ENCODE measurements at regions not wholly inside any gene's neighbourhood (a gene's known extent, or its start where the extent isn't known, plus 50 kb on each side); places are given as distances from the start of the nearest gene placed in this dataset.

GRCh38 chr5:109604758-109605157 lies 85.0 kb upstream of the MAN2A1 start:
- intact Hi-C loops (cut with micrococcal nuclease): no loop called here
- Mint-ChIP-seq H3K36me3 (ENCODE audit: low read depth) (no peaks in the 10 kb centered on the region), H3K27ac (no peak overlapping the region), H3K27me3 (ENCODE audit: low read depth) (no peaks in the 10 kb centered on the region), H3K9me3 (no peaks in the 10 kb centered on the region), H3K4me3 (no peak overlapping the region), H3K4me1 (ENCODE audit: low read depth) (no peaks in the 10 kb centered on the region)
- CTCF ChIA-PET: no interaction called here
- no peak for DNase-seq

- CTCF ChIA-PET: no interaction called here
- Mint-ChIP-seq H3K27ac (no peak overlapping the region), H3K27me3 (ENCODE audit: low read depth) (no peaks in the 10 kb centered on the region), H3K4me3 (no peak overlapping the region), H3K9me3 (no peaks in the 10 kb centered on the region), H3K36me3 (ENCODE audit: low read depth) (no peaks in the 10 kb centered on the region), H3K4me1 (ENCODE audit: low read depth) (no peaks in the 10 kb centered on the region)
- intact Hi-C loops (cut with micrococcal nuclease): no loop called here
- DNase-seq: no peak
Observed at GRCh38 chr5:109601736-109602135, 88.0 kb upstream of the MAN2A1 start.

- Mint-ChIP-seq H3K27ac (no peak overlapping the region), H3K36me3 (ENCODE audit: low read depth) (no peaks in the 10 kb centered on the region), H3K4me3 (no peak overlapping the region), H3K27me3 (ENCODE audit: low read depth) (no peaks in the 10 kb centered on the region), H3K4me1 (ENCODE audit: low read depth) (peaks cover 8% of the 10 kb centered on the region), H3K9me3 (no peaks in the 10 kb centered on the region)
- intact Hi-C loops (cut with micrococcal nuclease): loop anchor here (10.0 kb wide), 1 partner anchor 737 kb away; no protein-coding TSS in a partner anchor
- DNase-seq: no peak
- CTCF ChIA-PET: no interaction called here
Observed at GRCh38 chr5:109597893-109598292, 91.8 kb upstream of the MAN2A1 start.

- Mint-ChIP-seq H3K9me3 (no peaks in the 10 kb centered on the region), H3K36me3 (ENCODE audit: low read depth) (no peaks in the 10 kb centered on the region)
- CTCF ChIA-PET: no interaction called here
Observed at GRCh38 chr5:109594217-109594616, 95.5 kb upstream of the MAN2A1 start.

GRCh38 chr5:109590799-109591198 lies 98.9 kb upstream of the MAN2A1 start:
- Mint-ChIP-seq H3K4me3 (no peak overlapping the region), H3K4me1 (ENCODE audit: low read depth) (peaks cover 13% of the 10 kb centered on the region)

More at GRCh38 chr5:109594217-109594616, 95.5 kb upstream of the MAN2A1 start:
- Mint-ChIP-seq H3K4me1 (ENCODE audit: low read depth) (peaks cover 13% of the 10 kb centered on the region), H3K4me3 (no peak overlapping the region), H3K27me3 (ENCODE audit: low read depth) (no peaks in the 10 kb centered on the region), H3K27ac (no peak overlapping the region)
- DNase-seq: no peak
- intact Hi-C loops (cut with micrococcal nuclease): loop anchor here (10.0 kb wide), 1 partner anchor 741 kb away; no protein-coding TSS in a partner anchor

GRCh38 chr5:109589986-109590385 lies 99.7 kb upstream of the MAN2A1 start:
- CTCF ChIA-PET: no interaction called here
- H3K9me3 Mint-ChIP-seq: no peaks in the 10 kb centered on the region
- DNase-seq: peak; percentile 11
- peaks cover 13% of the 10 kb centered on the region for H3K4me1 Mint-ChIP-seq (ENCODE audit: low read depth)
- H3K27me3 Mint-ChIP-seq (ENCODE audit: low read depth): peaks cover 1% of the 10 kb centered on the region
- no peak overlapping the region for H3K27ac Mint-ChIP-seq
- intact Hi-C loops (cut with micrococcal nuclease): loop anchor here (1.0 to 10.0 kb wide), 3 partner anchors 98 to 1035 kb away; no protein-coding TSS in a partner anchor
- H3K36me3 Mint-ChIP-seq (ENCODE audit: low read depth): no peaks in the 10 kb centered on the region
- no peak overlapping the region for H3K4me3 Mint-ChIP-seq

More at GRCh38 chr5:109590799-109591198, 98.9 kb upstream of the MAN2A1 start:
- intact Hi-C loops (cut with micrococcal nuclease): loop anchor here (1.0 to 10.0 kb wide), 3 partner anchors 98 to 1035 kb away; no protein-coding TSS in a partner anchor
- no peak overlapping the region for H3K27ac Mint-ChIP-seq
- H3K36me3 Mint-ChIP-seq (ENCODE audit: low read depth): no peaks in the 10 kb centered on the region
- H3K27me3 Mint-ChIP-seq (ENCODE audit: low read depth): no peaks in the 10 kb centered on the region
- no peaks in the 10 kb centered on the region for H3K9me3 Mint-ChIP-seq
- DNase-seq: no peak
- CTCF ChIA-PET: interaction anchor here (0.6 to 1.1 kb wide), 2 partner anchors 98 to 950 kb away, joined by 3 read pairs; no protein-coding TSS in a partner anchor

- intact Hi-C loops (cut with micrococcal nuclease): no loop called here
- CTCF ChIA-PET: no interaction called here
- Mint-ChIP-seq H3K27me3 (ENCODE audit: low read depth) (peaks cover 1% of the 10 kb centered on the region), H3K27ac (no peak overlapping the region), H3K4me1 (ENCODE audit: low read depth) (peaks cover 8% of the 10 kb centered on the region), H3K4me3 (no peak overlapping the region), H3K36me3 (ENCODE audit: low read depth) (no peaks in the 10 kb centered on the region), H3K9me3 (no peaks in the 10 kb centered on the region)
- no peak for DNase-seq
Observed at GRCh38 chr5:109589239-109589638, 100.5 kb upstream of the MAN2A1 start.

GRCh38 chr5:109588281-109589035 lies 101.3 kb upstream of the MAN2A1 start:
- DNase-seq: no peak
- peaks cover 1% of the 10 kb centered on the region for H3K27me3 Mint-ChIP-seq (ENCODE audit: low read depth)
- intact Hi-C loops (cut with micrococcal nuclease): no loop called here
- peaks cover 5% of the 10 kb centered on the region for H3K4me1 Mint-ChIP-seq (ENCODE audit: low read depth)
- CTCF ChIA-PET: no interaction called here
- no peaks in the 10 kb centered on the region for H3K36me3 Mint-ChIP-seq (ENCODE audit: low read depth)
- H3K9me3 Mint-ChIP-seq: no peaks in the 10 kb centered on the region
- H3K4me3 Mint-ChIP-seq: no peak overlapping the region
- H3K27ac Mint-ChIP-seq: no peak overlapping the region

- H3K27me3 Mint-ChIP-seq (ENCODE audit: low read depth): peaks cover 1% of the 10 kb centered on the region
- DNase-seq: no peak
- H3K9me3 Mint-ChIP-seq: no peaks in the 10 kb centered on the region
- no peak overlapping the region for H3K4me3 Mint-ChIP-seq
- H3K4me1 Mint-ChIP-seq (ENCODE audit: low read depth): peaks cover 3% of the 10 kb centered on the region
- H3K27ac Mint-ChIP-seq: no peak overlapping the region
- CTCF ChIA-PET: no interaction called here
- H3K36me3 Mint-ChIP-seq (ENCODE audit: low read depth): no peaks in the 10 kb centered on the region
- intact Hi-C loops (cut with micrococcal nuclease): no loop called here
Observed at GRCh38 chr5:109584986-109585599, 104.6 kb upstream of the MAN2A1 start.

- DNase-seq: no peak
- Mint-ChIP-seq H3K36me3 (ENCODE audit: low read depth) (no peaks in the 10 kb centered on the region), H3K27ac (no peak overlapping the region), H3K4me1 (ENCODE audit: low read depth) (no peaks in the 10 kb centered on the region), H3K4me3 (no peak overlapping the region), H3K9me3 (no peaks in the 10 kb centered on the region), H3K27me3 (ENCODE audit: low read depth) (no peaks in the 10 kb centered on the region)
- intact Hi-C loops (cut with micrococcal nuclease): no loop called here
- CTCF ChIA-PET: interaction anchor here (1.3 kb wide), 1 partner anchor 108 kb away, joined by 3 read pairs; no protein-coding TSS in a partner anchor
Observed at GRCh38 chr5:109580225-109580624, 109.5 kb upstream of the MAN2A1 start.

- intact Hi-C loops (cut with micrococcal nuclease): no loop called here
- CTCF ChIA-PET: no interaction called here
- H3K27me3 Mint-ChIP-seq (ENCODE audit: low read depth): no peaks in the 10 kb centered on the region
- H3K4me1 Mint-ChIP-seq (ENCODE audit: low read depth): no peaks in the 10 kb centered on the region
- no peak overlapping the region for H3K27ac Mint-ChIP-seq
- no peak for DNase-seq
- no peaks in the 10 kb centered on the region for H3K9me3 Mint-ChIP-seq
- H3K4me3 Mint-ChIP-seq: no peak overlapping the region
- H3K36me3 Mint-ChIP-seq (ENCODE audit: low read depth): no peaks in the 10 kb centered on the region
Observed at GRCh38 chr5:109575506-109575905, 114.2 kb upstream of the MAN2A1 start.

GRCh38 chr5:109574985-109575384 lies 114.7 kb upstream of the MAN2A1 start:
- Mint-ChIP-seq H3K9me3 (no peaks in the 10 kb centered on the region), H3K27ac (no peak overlapping the region), H3K4me1 (ENCODE audit: low read depth) (no peaks in the 10 kb centered on the region), H3K36me3 (ENCODE audit: low read depth) (no peaks in the 10 kb centered on the region), H3K27me3 (ENCODE audit: low read depth) (no peaks in the 10 kb centered on the region), H3K4me3 (no peak overlapping the region)
- no peak for DNase-seq
- CTCF ChIA-PET: no interaction called here
- intact Hi-C loops (cut with micrococcal nuclease): no loop called here

GRCh38 chr5:109573766-109574165 lies 116.0 kb upstream of the MAN2A1 start:
- Mint-ChIP-seq H3K27me3 (ENCODE audit: low read depth) (no peaks in the 10 kb centered on the region), H3K4me1 (ENCODE audit: low read depth) (no peaks in the 10 kb centered on the region), H3K27ac (no peak overlapping the region), H3K9me3 (no peaks in the 10 kb centered on the region), H3K4me3 (no peak overlapping the region), H3K36me3 (ENCODE audit: low read depth) (no peaks in the 10 kb centered on the region)
- CTCF ChIA-PET: no interaction called here
- DNase-seq: no peak
- intact Hi-C loops (cut with micrococcal nuclease): no loop called here
